Nucleus accumbens (tissue), 56 donors: ENCODE measurements at regions not wholly inside any gene's neighbourhood (a gene's known extent, or its start where the extent isn't known, plus 50 kb on each side); places are given as distances from the start of the nearest gene placed in this dataset.

ENCODE experiments used
- DNase-seq, 56 donors: peaks; one replicate each; lab custom pipeline; 2025; lab: John Stamatoyannopoulos, UW

- no peak for DNase-seq
Observed at GRCh38 chr1:163781146-163781545, 459.4 kb downstream of the NUF2 start.

GRCh38 chr1:163785868-163786405 is 464.2 kb downstream of the NUF2 start:
- DNase-seq = no peak

GRCh38 chr1:163789911-163790310 is 468.2 kb downstream of the NUF2 start:
- DNase-seq = no peak

GRCh38 chr1:163794551-163794950 is 472.8 kb downstream of the NUF2 start:
- DNase-seq = no peak

GRCh38 chr1:163796394-163796821 is 474.7 kb downstream of the NUF2 start:
- DNase-seq = no peak

- no peak for DNase-seq
Observed at GRCh38 chr1:163797816-163798215, 476.1 kb downstream of the NUF2 start.

- DNase-seq = no peak
Observed at GRCh38 chr1:163799190-163799805, 477.5 kb downstream of the NUF2 start.

GRCh38 chr1:163807331-163808049 is 485.7 kb downstream of the NUF2 start:
- DNase-seq = no peak

- no peak for DNase-seq
Observed at GRCh38 chr1:163813251-163813650, 491.5 kb downstream of the NUF2 start.

GRCh38 chr1:163820226-163820625 is 498.5 kb downstream of the NUF2 start:
- DNase-seq = no peak

- DNase-seq = no peak
Observed at GRCh38 chr1:163820766-163821165, 499.0 kb downstream of the NUF2 start.

- DNase-seq = no peak
Observed at GRCh38 chr1:163821679-163822078, 499.9 kb downstream of the NUF2 start.

GRCh38 chr1:163823017-163823416 is 501.3 kb downstream of the NUF2 start:
- no peak for DNase-seq

GRCh38 chr1:163824006-163824405 is 502.3 kb downstream of the NUF2 start:
- DNase-seq = no peak

GRCh38 chr1:163824490-163824889 is 502.7 kb downstream of the NUF2 start:
- DNase-seq = no peak

GRCh38 chr1:163826500-163826899 is 504.7 kb downstream of the NUF2 start:
- DNase-seq = no peak

GRCh38 chr1:163834778-163835177 is 513.0 kb downstream of the NUF2 start:
- no peak for DNase-seq

GRCh38 chr1:163836481-163836880 is 514.7 kb downstream of the NUF2 start:
- no peak for DNase-seq

GRCh38 chr1:163837206-163837605 is 515.5 kb downstream of the NUF2 start:
- DNase-seq = no peak

- no peak for DNase-seq
Observed at GRCh38 chr1:163842571-163842970, 520.8 kb downstream of the NUF2 start.

- no peak for DNase-seq
Observed at GRCh38 chr1:163844459-163844858, 522.7 kb downstream of the NUF2 start.

GRCh38 chr1:163845279-163845678 is 523.5 kb downstream of the NUF2 start:
- no peak for DNase-seq
